ENCODE measurements at regions not wholly inside any gene's neighbourhood (a gene's known extent, or its start where the extent isn't known, plus 50 kb on each side); places are given as distances from the start of the nearest gene placed in this dataset.

- BruUV-seq (replicated peaks): no TSS peak
- Histone ChIP-seq H3K36me3 (ENCODE audit: insufficient read depth, low read length) (no peaks in the 10 kb centered on the region), H3K4me2 (ENCODE audit: low read length) (no peak overlapping the region), H4K20me1 (ENCODE audit: insufficient read depth, low read length) (no peaks in the 10 kb centered on the region), H3K27ac (ENCODE audit: low read depth, low read length, poor library complexity, severe bottlenecking) (no peak overlapping the region), H3K4me1 (ENCODE audit: insufficient read depth, low read length, poor library complexity, severe bottlenecking) (no peaks in the 10 kb centered on the region), H3K9me3 (ENCODE audit: low read length) (no peaks in the 10 kb centered on the region), H3K79me2 (ENCODE audit: insufficient read depth, low read depth, low read length) (no peaks in the 10 kb centered on the region), H3K9me2 (ENCODE audit: insufficient read depth, low read length) (no peaks in the 10 kb centered on the region), H2AFZ (ENCODE audit: low read length) (no peak overlapping the region), H3K4me3 (ENCODE audit: low read depth, low read length, poor library complexity, severe bottlenecking) (no peak overlapping the region)
- intact Hi-C loops (cut with micrococcal nuclease; ENCODE audit: unreplicated experiment): no loop called here
- ChIA-PET CTCF (ENCODE audit: unreplicated experiment) (no interaction called here), POLR2A (no interaction called here)
- no peak for TF ChIP-seq CTCF (conservative IDR thresholded peaks at IDR 0.05; ENCODE audit: low read length)
- no peak for TF ChIP-seq EZH2phosphoT487 (IDR thresholded peaks at IDR 0.05; ENCODE audit: borderline replicate concordance, low read depth, low read length)
- DNase-seq (ENCODE audit: low spot score): no peak
Observed at GRCh38 chr19:31976775-31977536, 368.5 kb upstream of the ZNF507 start.

- Histone ChIP-seq H3K9me3 (ENCODE audit: low read length) (no peaks in the 10 kb centered on the region), H3K4me3 (ENCODE audit: low read depth, low read length, poor library complexity, severe bottlenecking) (no peak overlapping the region), H3K9me2 (ENCODE audit: insufficient read depth, low read length) (no peaks in the 10 kb centered on the region), H3K36me3 (ENCODE audit: insufficient read depth, low read length) (no peaks in the 10 kb centered on the region), H3K27ac (ENCODE audit: low read depth, low read length, poor library complexity, severe bottlenecking) (no peak overlapping the region), H3K4me2 (ENCODE audit: low read length) (no peak overlapping the region), H2AFZ (ENCODE audit: low read length) (no peak overlapping the region), H4K20me1 (ENCODE audit: insufficient read depth, low read length) (no peaks in the 10 kb centered on the region), H3K4me1 (ENCODE audit: insufficient read depth, low read length, poor library complexity, severe bottlenecking) (no peaks in the 10 kb centered on the region), H3K79me2 (ENCODE audit: insufficient read depth, low read depth, low read length) (no peaks in the 10 kb centered on the region)
- no peak for DNase-seq (ENCODE audit: low spot score)
- intact Hi-C loops (cut with micrococcal nuclease; ENCODE audit: unreplicated experiment): no loop called here
- no peak for TF ChIP-seq CTCF (conservative IDR thresholded peaks at IDR 0.05; ENCODE audit: low read length)
- no peak for TF ChIP-seq EZH2phosphoT487 (IDR thresholded peaks at IDR 0.05; ENCODE audit: borderline replicate concordance, low read depth, low read length)
- ChIA-PET POLR2A (interaction anchor here (0.6 to 0.7 kb wide), 2 partner anchors 417 to 1275 kb away, joined by 3 to 4 read pairs; no protein-coding TSS in a partner anchor), CTCF (ENCODE audit: unreplicated experiment) (no interaction called here)
- no TSS peak for BruUV-seq (replicated peaks)
Observed at GRCh38 chr19:31979362-31979761, 366.0 kb upstream of the ZNF507 start.

GRCh38 chr19:31979949-31980670, 365.3 kb upstream of the ZNF507 start:
- Histone ChIP-seq H3K79me2 (ENCODE audit: insufficient read depth, low read depth, low read length) (no peaks in the 10 kb centered on the region), H3K4me1 (ENCODE audit: insufficient read depth, low read length, poor library complexity, severe bottlenecking) (no peaks in the 10 kb centered on the region), H3K9me2 (ENCODE audit: insufficient read depth, low read length) (no peaks in the 10 kb centered on the region), H3K4me3 (ENCODE audit: low read depth, low read length, poor library complexity, severe bottlenecking) (no peak overlapping the region), H4K20me1 (ENCODE audit: insufficient read depth, low read length) (no peaks in the 10 kb centered on the region), H2AFZ (ENCODE audit: low read length) (no peak overlapping the region), H3K36me3 (ENCODE audit: insufficient read depth, low read length) (no peaks in the 10 kb centered on the region), H3K9me3 (ENCODE audit: low read length) (no peaks in the 10 kb centered on the region), H3K4me2 (ENCODE audit: low read length) (no peak overlapping the region), H3K27ac (ENCODE audit: low read depth, low read length, poor library complexity, severe bottlenecking) (no peak overlapping the region)
- TF ChIP-seq EZH2phosphoT487 (IDR thresholded peaks at IDR 0.05; ENCODE audit: borderline replicate concordance, low read depth, low read length): no peak
- TF ChIP-seq CTCF (conservative IDR thresholded peaks at IDR 0.05; ENCODE audit: low read length): no peak
- POLR2A ChIA-PET: interaction anchor here (0.7 kb wide), 1 partner anchor 417 kb away, joined by 4 read pairs; no protein-coding TSS in a partner anchor
- CTCF ChIA-PET (ENCODE audit: unreplicated experiment): no interaction called here
- intact Hi-C loops (cut with micrococcal nuclease; ENCODE audit: unreplicated experiment): no loop called here
- no TSS peak for BruUV-seq (replicated peaks)
- no peak for DNase-seq (ENCODE audit: low spot score)
